Osteoblast (primary cell): ENCODE measurements at regions not wholly inside any gene's neighbourhood (a gene's known extent, or its start where the extent isn't known, plus 50 kb on each side); places are given as distances from the start of the nearest gene placed in this dataset.

Experiments
- DNase-seq: peaks from one replicate; pipeline ENCODE4 v3.0.0; 2011; ENCODE audit warnings: low spot score, mixed read lengths; ENCODE audit not compliant: insufficient read length; ENCODE audit errors: missing footprints
- H2AFZ ChIP-seq: 2 replicates; pipeline ENCODE4 v1.6.0; 2011; ENCODE audit warnings: mild to moderate bottlenecking, low read length
- H3K27ac ChIP-seq: 2 replicates; pipeline ENCODE4 v1.5.1; 2011; ENCODE audit warnings: mild to moderate bottlenecking, low read depth, low read length, moderate library complexity
- H3K27me3 ChIP-seq: 2 replicates; pipeline ENCODE4 v1.6.0; 2012; ENCODE audit warnings: mild to moderate bottlenecking, control low read depth, inconsistent platforms, low read length, moderate library complexity; ENCODE audit not compliant: insufficient read depth
- H3K36me3 ChIP-seq: 2 replicates; pipeline ENCODE4 v1.5.1; 2011; ENCODE audit warnings: mild to moderate bottlenecking, low read length, control low read depth, moderate library complexity; ENCODE audit not compliant: insufficient read depth
- H3K4me1 ChIP-seq: 2 replicates; pipeline ENCODE4 v1.5.1; 2011; ENCODE audit warnings: mild to moderate bottlenecking, low read length, control low read depth, moderate library complexity; ENCODE audit not compliant: insufficient read depth
- H3K4me2 ChIP-seq: 2 replicates; pipeline ENCODE4 v1.6.0; 2011; ENCODE audit warnings: mild to moderate bottlenecking, low read length; ENCODE audit not compliant: insufficient read depth
- H3K4me3 ChIP-seq: fragments of 200-600 bp; sonication (generic); 3 replicates; pipeline ENCODE4 v1.5.1; 2012; ENCODE audit warnings: mild to moderate bottlenecking, low read length, inconsistent platforms; ENCODE audit not compliant: insufficient read depth
- H3K79me2 ChIP-seq: 2 replicates; pipeline ENCODE4 v1.6.0; 2012; ENCODE audit warnings: mild to moderate bottlenecking, low read length, control low read depth, inconsistent platforms; ENCODE audit not compliant: insufficient read depth
- H3K9me3 ChIP-seq: 2 replicates; pipeline ENCODE4 v1.5.1; 2011; ENCODE audit warnings: low read depth, low read length, control low read depth
- H4K20me1 ChIP-seq: 2 replicates; pipeline ENCODE4 v1.6.0; 2012; ENCODE audit warnings: mild to moderate bottlenecking, low read length, control low read depth; ENCODE audit not compliant: insufficient read depth
- TF ChIP-seq, protein P1 (sequence below): IDR thresholded peaks from 2 replicates; pipeline ENCODE4 v1.5.1; 2011; ENCODE audit warnings: mild to moderate bottlenecking, low read depth, low read length, moderate library complexity; ENCODE audit errors: extremely low read depth

- TF ChIP-seq, protein P1, sequence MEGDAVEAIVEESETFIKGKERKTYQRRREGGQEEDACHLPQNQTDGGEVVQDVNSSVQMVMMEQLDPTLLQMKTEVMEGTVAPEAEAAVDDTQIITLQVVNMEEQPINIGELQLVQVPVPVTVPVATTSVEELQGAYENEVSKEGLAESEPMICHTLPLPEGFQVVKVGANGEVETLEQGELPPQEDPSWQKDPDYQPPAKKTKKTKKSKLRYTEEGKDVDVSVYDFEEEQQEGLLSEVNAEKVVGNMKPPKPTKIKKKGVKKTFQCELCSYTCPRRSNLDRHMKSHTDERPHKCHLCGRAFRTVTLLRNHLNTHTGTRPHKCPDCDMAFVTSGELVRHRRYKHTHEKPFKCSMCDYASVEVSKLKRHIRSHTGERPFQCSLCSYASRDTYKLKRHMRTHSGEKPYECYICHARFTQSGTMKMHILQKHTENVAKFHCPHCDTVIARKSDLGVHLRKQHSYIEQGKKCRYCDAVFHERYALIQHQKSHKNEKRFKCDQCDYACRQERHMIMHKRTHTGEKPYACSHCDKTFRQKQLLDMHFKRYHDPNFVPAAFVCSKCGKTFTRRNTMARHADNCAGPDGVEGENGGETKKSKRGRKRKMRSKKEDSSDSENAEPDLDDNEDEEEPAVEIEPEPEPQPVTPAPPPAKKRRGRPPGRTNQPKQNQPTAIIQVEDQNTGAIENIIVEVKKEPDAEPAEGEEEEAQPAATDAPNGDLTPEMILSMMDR: no peak
- no peak overlapping the region for H3K4me2 ChIP-seq
- H3K27ac ChIP-seq: no peak overlapping the region
- H2AFZ ChIP-seq: no peak overlapping the region
- DNase-seq: no peak
- H3K4me1 ChIP-seq: no peaks in the 10 kb centered on the region
- no peaks in the 10 kb centered on the region for H3K9me3 ChIP-seq
- H3K27me3 ChIP-seq: no peaks in the 10 kb centered on the region
- no peak overlapping the region for H3K4me3 ChIP-seq
- H4K20me1 ChIP-seq: no peaks in the 10 kb centered on the region
- no peaks in the 10 kb centered on the region for H3K36me3 ChIP-seq
- no peaks in the 10 kb centered on the region for H3K79me2 ChIP-seq
Measured at GRCh38 chr20:51968151-51968550, 165.8 kb upstream of the SALL4 start.

- TF ChIP-seq, protein P1: peak; percentile 81
- Histone ChIP-seq H3K27me3 (no peaks in the 10 kb centered on the region), H3K4me3 (no peak overlapping the region), H2AFZ (no peak overlapping the region), H3K27ac (no peak overlapping the region), H3K36me3 (no peaks in the 10 kb centered on the region), H4K20me1 (no peaks in the 10 kb centered on the region), H3K79me2 (no peaks in the 10 kb centered on the region), H3K4me2 (no peak overlapping the region), H3K9me3 (no peaks in the 10 kb centered on the region), H3K4me1 (no peaks in the 10 kb centered on the region)
- DNase-seq: peak; percentile 91
Measured at GRCh38 chr20:51966296-51966971, 164.1 kb upstream of the SALL4 start.

GRCh38 chr20:51961964-51962761 is 159.8 kb upstream of the SALL4 start:
- TF ChIP-seq, protein P1: no peak
- Histone ChIP-seq H3K9me3 (no peaks in the 10 kb centered on the region), H3K4me2 (no peak overlapping the region), H3K36me3 (no peaks in the 10 kb centered on the region), H3K79me2 (no peaks in the 10 kb centered on the region), H3K4me1 (peaks cover 16% of the 10 kb centered on the region), H3K27ac (no peak overlapping the region), H2AFZ (no peak overlapping the region), H3K27me3 (no peaks in the 10 kb centered on the region), H3K4me3 (no peak overlapping the region), H4K20me1 (no peaks in the 10 kb centered on the region)
- DNase-seq: no peak

GRCh38 chr20:51960047-51960675 is 157.8 kb upstream of the SALL4 start:
- DNase-seq: no peak
- H3K36me3 ChIP-seq: no peaks in the 10 kb centered on the region
- H3K4me3 ChIP-seq: no peak overlapping the region
- H4K20me1 ChIP-seq: no peaks in the 10 kb centered on the region
- no peaks in the 10 kb centered on the region for H3K27me3 ChIP-seq
- no peaks in the 10 kb centered on the region for H3K9me3 ChIP-seq
- H2AFZ ChIP-seq: no peak overlapping the region
- TF ChIP-seq, protein P1: no peak
- H3K4me1 ChIP-seq: peaks cover 26% of the 10 kb centered on the region
- H3K4me2 ChIP-seq: no peak overlapping the region
- no peaks in the 10 kb centered on the region for H3K79me2 ChIP-seq
- no peak overlapping the region for H3K27ac ChIP-seq
